ENCODE measurements at regions not wholly inside any gene's neighbourhood (a gene's known extent, or its start where the extent isn't known, plus 50 kb on each side); places are given as distances from the start of the nearest gene placed in this dataset.
A peak's percentile ranks its signal among the peaks of the same experiment; 100 is the strongest.

- Histone ChIP-seq H3K27ac (no peak overlapping the region), H3K9me3 (replicated peaks) (peaks cover 6% of the 10 kb centered on the region; the same call in 1 of the 2 replicates), H3K27me3 (replicated peaks) (no peaks in the 10 kb centered on the region), H3K4me3 (no peak overlapping the region), H3K4me1 (replicated peaks) (peaks cover 40% of the 10 kb centered on the region), H3K36me3 (no peaks in the 10 kb centered on the region)
- peak in 1 of 2 experiments; percentile 34 for DNase-seq (ENCODE audit: low read depth in 1 of 2, low spot score in 2 of 2)
Observed at GRCh38 chr5:135206862-135207261, 172.8 kb upstream of the PITX1 start.

GRCh38 chr5:135205632-135206349 lies 171.8 kb upstream of the PITX1 start:
- no peak overlapping the region for H3K27ac ChIP-seq
- H3K4me3 ChIP-seq: no peak overlapping the region
- DNase-seq (ENCODE audit: low read depth in 1 of 2, low spot score in 2 of 2): peak in 1 of 2 experiments; percentile 33
- no peaks in the 10 kb centered on the region for H3K27me3 ChIP-seq (replicated peaks)
- peaks cover 6% of the 10 kb centered on the region; the same call in 1 of the 2 replicates for H3K9me3 ChIP-seq (replicated peaks)
- H3K36me3 ChIP-seq: no peaks in the 10 kb centered on the region
- peaks cover 37% of the 10 kb centered on the region for H3K4me1 ChIP-seq (replicated peaks)

- Histone ChIP-seq H3K4me1 (replicated peaks) (peaks cover 28% of the 10 kb centered on the region), H3K4me3 (no peak overlapping the region), H3K27me3 (replicated peaks) (no peaks in the 10 kb centered on the region; the same call in 1 of the 2 replicates), H3K36me3 (no peaks in the 10 kb centered on the region), H3K27ac (0 out of 2 replicates have a peak overlapping the region, but pooled peaks have one; percentile 2), H3K9me3 (replicated peaks) (peaks cover 6% of the 10 kb centered on the region; the same call in 1 of the 2 replicates)
- DNase-seq (ENCODE audit: low read depth in 1 of 2, low spot score in 2 of 2): peak; percentile 41 to 94
Observed at GRCh38 chr5:135204151-135204600, 170.1 kb upstream of the PITX1 start.

GRCh38 chr5:135203593-135204036 lies 169.6 kb upstream of the PITX1 start:
- no peak for DNase-seq (ENCODE audit: low read depth in 1 of 2, low spot score in 2 of 2)

GRCh38 chr5:135203019-135203418 lies 169.0 kb upstream of the PITX1 start:
- no peak for DNase-seq (ENCODE audit: low read depth in 1 of 2, low spot score in 2 of 2)
- Histone ChIP-seq H3K36me3 (no peaks in the 10 kb centered on the region), H3K4me3 (no peak overlapping the region), H3K27me3 (replicated peaks) (no peaks in the 10 kb centered on the region; the same call in 1 of the 2 replicates), H3K27ac (no peak overlapping the region), H3K9me3 (replicated peaks) (peaks cover 6% of the 10 kb centered on the region; the same call in 1 of the 2 replicates), H3K4me1 (replicated peaks) (peaks cover 16% of the 10 kb centered on the region)

More at GRCh38 chr5:135203593-135204036, 169.6 kb upstream of the PITX1 start:
- Histone ChIP-seq H3K9me3 (replicated peaks) (peaks cover 6% of the 10 kb centered on the region; the same call in 1 of the 2 replicates), H3K27ac (0 out of 2 replicates have a peak overlapping the region, but pooled peaks have one; percentile 2), H3K36me3 (no peaks in the 10 kb centered on the region), H3K4me3 (no peak overlapping the region), H3K27me3 (replicated peaks) (no peaks in the 10 kb centered on the region; the same call in 1 of the 2 replicates), H3K4me1 (replicated peaks) (peaks cover 22% of the 10 kb centered on the region)

- DNase-seq (ENCODE audit: low read depth in 1 of 2, low spot score in 2 of 2): no peak
- peaks cover 10% of the 10 kb centered on the region; the same call in 1 of the 2 replicates for H3K9me3 ChIP-seq (replicated peaks)
- H3K36me3 ChIP-seq: no peaks in the 10 kb centered on the region
- H3K4me1 ChIP-seq (replicated peaks): peaks cover 9% of the 10 kb centered on the region
- no peak overlapping the region for H3K27ac ChIP-seq
- H3K27me3 ChIP-seq (replicated peaks): no peaks in the 10 kb centered on the region; the same call in 1 of the 2 replicates
- H3K4me3 ChIP-seq: no peak overlapping the region
Observed at GRCh38 chr5:135199919-135200318, 165.9 kb upstream of the PITX1 start.

GRCh38 chr5:135196483-135196882 lies 162.5 kb upstream of the PITX1 start:
- no peak overlapping the region for H3K4me3 ChIP-seq
- 0 out of 2 replicates have a peak, but pooled peaks cover 3% of the 10 kb centered on the region for H3K9me3 ChIP-seq (replicated peaks)
- H3K4me1 ChIP-seq (replicated peaks): peaks cover 4% of the 10 kb centered on the region
- H3K27ac ChIP-seq: no peak overlapping the region
- H3K27me3 ChIP-seq (replicated peaks): peaks cover 6% of the 10 kb centered on the region; the same call in 1 of the 2 replicates
- DNase-seq (ENCODE audit: low read depth in 1 of 2, low spot score in 2 of 2): no peak
- H3K36me3 ChIP-seq: no peaks in the 10 kb centered on the region

- Histone ChIP-seq H3K27me3 (replicated peaks) (peaks cover 13% of the 10 kb centered on the region), H3K27ac (no peak overlapping the region), H3K4me3 (no peak overlapping the region), H3K36me3 (no peaks in the 10 kb centered on the region), H3K9me3 (replicated peaks) (0 out of 2 replicates have a peak, but pooled peaks cover 3% of the 10 kb centered on the region), H3K4me1 (replicated peaks) (peaks cover 9% of the 10 kb centered on the region)
- DNase-seq (ENCODE audit: low read depth in 1 of 2, low spot score in 2 of 2): no peak
Observed at GRCh38 chr5:135195270-135195608, 161.2 kb upstream of the PITX1 start.

- Histone ChIP-seq H3K36me3 (no peaks in the 10 kb centered on the region), H3K9me3 (replicated peaks) (0 out of 2 replicates have a peak, but pooled peaks cover 3% of the 10 kb centered on the region), H3K27ac (no peak overlapping the region), H3K4me1 (replicated peaks) (peaks cover 9% of the 10 kb centered on the region), H3K27me3 (replicated peaks) (peaks cover 17% of the 10 kb centered on the region), H3K4me3 (no peak overlapping the region)
- DNase-seq (ENCODE audit: low read depth in 1 of 2, low spot score in 2 of 2): no peak
Observed at GRCh38 chr5:135194573-135195269, 160.7 kb upstream of the PITX1 start.

GRCh38 chr5:135194126-135194488 lies 160.1 kb upstream of the PITX1 start:
- no peak for DNase-seq (ENCODE audit: low read depth in 1 of 2, low spot score in 2 of 2)
- Histone ChIP-seq H3K27ac (no peak overlapping the region), H3K4me1 (replicated peaks) (peaks cover 9% of the 10 kb centered on the region)

GRCh38 chr5:135193213-135194125 lies 159.4 kb upstream of the PITX1 start:
- Histone ChIP-seq H3K36me3 (no peaks in the 10 kb centered on the region), H3K27ac (no peak overlapping the region), H3K4me1 (replicated peaks) (peaks cover 9% of the 10 kb centered on the region), H3K4me3 (no peak overlapping the region), H3K27me3 (replicated peaks) (peaks cover 29% of the 10 kb centered on the region), H3K9me3 (replicated peaks) (0 out of 2 replicates have a peak, but pooled peaks cover 3% of the 10 kb centered on the region)
- DNase-seq (ENCODE audit: low read depth in 1 of 2, low spot score in 2 of 2): no peak

More at GRCh38 chr5:135194126-135194488, 160.1 kb upstream of the PITX1 start:
- Histone ChIP-seq H3K9me3 (replicated peaks) (0 out of 2 replicates have a peak, but pooled peaks cover 3% of the 10 kb centered on the region), H3K36me3 (no peaks in the 10 kb centered on the region), H3K27me3 (replicated peaks) (peaks cover 23% of the 10 kb centered on the region), H3K4me3 (no peak overlapping the region)

GRCh38 chr5:135192351-135192750 lies 158.3 kb upstream of the PITX1 start:
- H3K27me3 ChIP-seq (replicated peaks): peaks cover 38% of the 10 kb centered on the region
- H3K27ac ChIP-seq: no peak overlapping the region
- H3K4me3 ChIP-seq: no peak overlapping the region
- DNase-seq (ENCODE audit: low read depth in 1 of 2, low spot score in 2 of 2): no peak
- H3K9me3 ChIP-seq (replicated peaks): 0 out of 2 replicates have a peak, but pooled peaks cover 3% of the 10 kb centered on the region
- H3K4me1 ChIP-seq (replicated peaks): peaks cover 9% of the 10 kb centered on the region
- no peaks in the 10 kb centered on the region for H3K36me3 ChIP-seq

Data from SJSA1 (cell line).